Caco-2 (cell line): ENCODE measurements at regions not wholly inside any gene's neighbourhood (a gene's known extent, or its start where the extent isn't known, plus 50 kb on each side); places are given as distances from the start of the nearest gene placed in this dataset.

ENCODE experiments used
- BruUV-seq: library from RNA; stranded (reverse); fragments of 400-500 nt; replicated peaks from 2 replicates; lab custom pipeline; 2021; lab: Mats Ljungman, UMichigan
- CTCF ChIA-PET: fragments of 300-600 bp; sonication (Branson Sonifier 250); formaldehyde crosslinking; loops from one replicate; lab custom pipeline; 2022; ENCODE audit warnings: antibody characterized with exemption; lab: Charles Lee
- POLR2A ChIA-PET: fragments of 300-600 bp; sonication (Branson Sonifier 250); formaldehyde crosslinking; loops from one replicate; lab custom pipeline; 2022; ENCODE audit warnings: antibody characterized with exemption; lab: Charles Lee
- DNase-seq, 2 experiments: peaks; one replicate each; pipeline versions ENCODE4 v3.0.0 to v3.0.0-alpha.2; 2020 to 2022
- H3K27me3 ChIP-seq: replicated peaks from 2 replicates; pipeline ENCODE4 v1.6.0; 2011; ENCODE audit warnings: low read length; ENCODE audit not compliant: control insufficient read depth, insufficient read depth
- H3K36me3 ChIP-seq: 2 replicates; pipeline ENCODE4 v1.5.1; 2011; ENCODE audit warnings: low read length; ENCODE audit not compliant: control insufficient read depth, insufficient read depth
- H3K4me1 ChIP-seq: fragments of 250-450 bp; sonication (Bioruptor Pico); 2 replicates; pipeline ENCODE4 v1.5.1; 2020; ENCODE audit warnings: mild to moderate bottlenecking
- H3K4me3 ChIP-seq: 2 replicates; pipeline ENCODE4 v1.5.1; 2011; ENCODE audit warnings: low read depth, mild to moderate bottlenecking, control low read depth, low read length
- H3K9me3 ChIP-seq: fragments of 250-450 bp; sonication (Bioruptor Pico); 2 replicates; pipeline ENCODE4 v1.5.1; 2020; ENCODE audit warnings: mild to moderate bottlenecking, moderate library complexity
- H3K27ac Mint-ChIP-seq: one replicate; pipeline ENCODE4 v1.8.0; 2022; ENCODE audit warnings: mixed read lengths; ENCODE audit not compliant: unreplicated experiment
- H3K27me3 Mint-ChIP-seq: one replicate; pipeline ENCODE4 v1.8.0; 2022; ENCODE audit warnings: mixed read lengths; ENCODE audit not compliant: insufficient read depth, unreplicated experiment
- H3K36me3 Mint-ChIP-seq: one replicate; pipeline ENCODE4 v1.8.0; 2022; ENCODE audit warnings: mild to moderate bottlenecking, mixed read lengths; ENCODE audit not compliant: insufficient read depth, unreplicated experiment
- H3K4me1 Mint-ChIP-seq: one replicate; pipeline ENCODE4 v1.8.0; 2022; ENCODE audit warnings: low read depth, mixed read lengths; ENCODE audit not compliant: unreplicated experiment
- H3K4me3 Mint-ChIP-seq: one replicate; pipeline ENCODE4 v1.8.0; 2022; ENCODE audit warnings: mild to moderate bottlenecking, moderate library complexity, mixed read lengths; ENCODE audit not compliant: unreplicated experiment
- H3K9me3 Mint-ChIP-seq: one replicate; pipeline ENCODE4 v1.8.0; 2022; ENCODE audit warnings: mixed read lengths; ENCODE audit not compliant: unreplicated experiment
- intact Hi-C: fragments of 100-400 bp; cut with micrococcal nuclease; formaldehyde crosslinking; loops from one replicate; pipeline ENCODE4 v1.10.0; 2022; ENCODE audit not compliant: unreplicated experiment
- TF ChIP-seq, protein P1 (sequence below), 2 experiments: fragments of 200-600 bp in 1 of 2; IDR thresholded peaks; 1 replicate in 1 of 2; 2 replicates in 1 of 2; pipeline versions ENCODE4 v1.5.1 to v1.8.0; 2011 to 2022; ENCODE audit warnings: antibody characterized with exemption in 1 of 2, control low read depth in 1 of 2, inconsistent platforms in 1 of 2, low read depth in 1 of 2, low read length in 1 of 2, mild to moderate bottlenecking in 1 of 2, moderate library complexity in 1 of 2; ENCODE audit not compliant: insufficient read depth in 1 of 2, severe bottlenecking in 1 of 2, unreplicated experiment in 1 of 2

DNA sequence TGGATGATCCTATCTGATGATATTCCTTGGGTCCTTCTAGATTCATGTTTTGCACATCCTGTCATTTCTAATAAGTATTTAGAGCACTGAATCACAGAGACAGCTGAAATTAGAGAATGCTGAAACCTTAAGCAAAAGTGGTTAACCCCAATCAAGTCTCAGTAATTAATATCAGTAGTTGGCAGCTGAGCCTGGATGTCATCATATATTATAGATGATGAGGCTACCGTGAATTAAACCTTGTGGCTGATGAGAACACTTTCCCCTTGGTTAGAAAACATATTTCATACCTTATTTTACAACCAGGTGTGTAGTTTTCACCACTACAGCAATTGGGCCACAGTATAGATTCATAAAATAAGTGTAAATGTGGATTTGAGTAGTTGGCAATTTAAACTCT is 499.0 kb downstream of the PDGFC start:
- Histone ChIP-seq H3K36me3 (no peaks in the 10 kb centered on the region), H3K9me3 (no peaks in the 10 kb centered on the region), H3K4me3 (no peak overlapping the region), H3K4me1 (no peaks in the 10 kb centered on the region), H3K27me3 (no peaks in the 10 kb centered on the region)
- intact Hi-C loops = no loop called here
- Mint-ChIP-seq H3K4me3 (no peak overlapping the region), H3K27me3 (no peaks in the 10 kb centered on the region), H3K36me3 (no peaks in the 10 kb centered on the region), H3K4me1 (no peaks in the 10 kb centered on the region), H3K9me3 (no peaks in the 10 kb centered on the region), H3K27ac (no peak overlapping the region)
- CTCF ChIA-PET = interaction anchor here (1.4 kb wide), 1 partner anchor 573 kb away, joined by 3 read pairs; no protein-coding TSS in a partner anchor
- no TSS peak for BruUV-seq
- no peak for DNase-seq
- TF ChIP-seq, protein P1, sequence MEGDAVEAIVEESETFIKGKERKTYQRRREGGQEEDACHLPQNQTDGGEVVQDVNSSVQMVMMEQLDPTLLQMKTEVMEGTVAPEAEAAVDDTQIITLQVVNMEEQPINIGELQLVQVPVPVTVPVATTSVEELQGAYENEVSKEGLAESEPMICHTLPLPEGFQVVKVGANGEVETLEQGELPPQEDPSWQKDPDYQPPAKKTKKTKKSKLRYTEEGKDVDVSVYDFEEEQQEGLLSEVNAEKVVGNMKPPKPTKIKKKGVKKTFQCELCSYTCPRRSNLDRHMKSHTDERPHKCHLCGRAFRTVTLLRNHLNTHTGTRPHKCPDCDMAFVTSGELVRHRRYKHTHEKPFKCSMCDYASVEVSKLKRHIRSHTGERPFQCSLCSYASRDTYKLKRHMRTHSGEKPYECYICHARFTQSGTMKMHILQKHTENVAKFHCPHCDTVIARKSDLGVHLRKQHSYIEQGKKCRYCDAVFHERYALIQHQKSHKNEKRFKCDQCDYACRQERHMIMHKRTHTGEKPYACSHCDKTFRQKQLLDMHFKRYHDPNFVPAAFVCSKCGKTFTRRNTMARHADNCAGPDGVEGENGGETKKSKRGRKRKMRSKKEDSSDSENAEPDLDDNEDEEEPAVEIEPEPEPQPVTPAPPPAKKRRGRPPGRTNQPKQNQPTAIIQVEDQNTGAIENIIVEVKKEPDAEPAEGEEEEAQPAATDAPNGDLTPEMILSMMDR (IDR thresholded peaks at IDR 0.05; ENCODE audit: insufficient read depth in 1 of 2, low read depth in 1 of 2, low read length in 1 of 2, severe bottlenecking in 1 of 2, unreplicated experiment in 1 of 2) = no peak
- POLR2A ChIA-PET = no interaction called here

DNA sequence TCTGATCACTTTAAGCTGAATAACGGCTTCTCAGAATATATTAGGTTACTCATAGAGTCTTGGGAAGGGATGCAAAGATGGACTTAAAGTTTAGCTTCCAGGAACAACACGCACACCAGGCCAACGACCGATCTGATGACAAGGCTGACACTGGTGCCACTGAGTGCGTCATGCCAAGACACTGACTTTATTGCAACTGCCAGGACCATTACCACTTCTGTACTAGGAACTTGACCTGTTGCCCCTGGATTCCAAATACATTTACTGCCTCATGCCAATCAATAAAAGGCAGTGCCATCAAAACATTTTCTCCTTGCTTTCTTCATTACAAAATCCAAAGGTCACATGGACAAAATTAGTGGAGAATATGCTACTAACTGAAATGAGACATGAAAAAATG is 505.9 kb upstream of the CTSO start:
- no peaks in the 10 kb centered on the region for H3K36me3 Mint-ChIP-seq
- Histone ChIP-seq H3K4me1 (no peaks in the 10 kb centered on the region), H3K9me3 (no peaks in the 10 kb centered on the region), H3K27me3 (no peaks in the 10 kb centered on the region), H3K4me3 (no peak overlapping the region), H3K36me3 (no peaks in the 10 kb centered on the region)
- H3K27ac Mint-ChIP-seq = no peak overlapping the region
- H3K9me3 Mint-ChIP-seq = no peaks in the 10 kb centered on the region
- TF ChIP-seq, protein P1 (IDR thresholded peaks at IDR 0.05; ENCODE audit: insufficient read depth in 1 of 2, low read depth in 1 of 2, low read length in 1 of 2, severe bottlenecking in 1 of 2, unreplicated experiment in 1 of 2) = no peak
- intact Hi-C loops = no loop called here
- no peaks in the 10 kb centered on the region for H3K4me1 Mint-ChIP-seq
- no peak overlapping the region for H3K4me3 Mint-ChIP-seq
- no peaks in the 10 kb centered on the region for H3K27me3 Mint-ChIP-seq
- CTCF ChIA-PET = no interaction called here
- DNase-seq = no peak
- POLR2A ChIA-PET = no interaction called here
- BruUV-seq = no TSS peak

DNA sequence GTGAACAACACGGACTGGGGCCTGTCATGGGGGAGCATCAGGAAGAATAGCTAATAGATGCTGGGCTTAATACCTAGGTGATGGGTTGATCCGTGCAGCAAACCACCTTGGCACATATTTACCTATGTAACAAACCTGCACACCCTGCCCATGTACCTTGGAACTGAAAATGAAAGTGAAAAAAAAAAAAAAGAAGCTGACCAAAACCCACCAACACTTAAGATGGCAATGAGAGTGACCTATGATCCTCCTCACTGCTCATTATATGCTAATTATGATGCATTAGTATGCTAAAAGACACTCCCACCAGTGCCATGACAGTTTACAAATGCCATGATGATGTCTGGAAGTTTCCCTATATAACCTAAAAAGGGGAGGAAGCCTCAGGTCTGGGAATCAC is 503.2 kb upstream of the CTSO start:
- no TSS peak for BruUV-seq
- TF ChIP-seq, protein P1 (IDR thresholded peaks at IDR 0.05; ENCODE audit: insufficient read depth in 1 of 2, low read depth in 1 of 2, low read length in 1 of 2, severe bottlenecking in 1 of 2, unreplicated experiment in 1 of 2) = no peak
- Histone ChIP-seq H3K4me3 (no peak overlapping the region), H3K27me3 (no peaks in the 10 kb centered on the region), H3K4me1 (no peaks in the 10 kb centered on the region), H3K36me3 (no peaks in the 10 kb centered on the region), H3K9me3 (no peaks in the 10 kb centered on the region)
- no peaks in the 10 kb centered on the region for H3K4me1 Mint-ChIP-seq
- POLR2A ChIA-PET = no interaction called here
- intact Hi-C loops = no loop called here
- no peaks in the 10 kb centered on the region for H3K36me3 Mint-ChIP-seq
- no peak overlapping the region for H3K4me3 Mint-ChIP-seq
- CTCF ChIA-PET = no interaction called here
- no peaks in the 10 kb centered on the region for H3K9me3 Mint-ChIP-seq
- no peak overlapping the region for H3K27ac Mint-ChIP-seq
- no peak for DNase-seq
- no peaks in the 10 kb centered on the region for H3K27me3 Mint-ChIP-seq
